ENCODE measurements at regions not wholly inside any gene's neighbourhood (a gene's known extent, or its start where the extent isn't known, plus 50 kb on each side); places are given as distances from the start of the nearest gene placed in this dataset.
"Not testable (repeated sequence)": the region's sequence is repeated elsewhere in the genome, so short reads cannot be mapped to it uniquely, and the experiment has no call there.

DNA sequence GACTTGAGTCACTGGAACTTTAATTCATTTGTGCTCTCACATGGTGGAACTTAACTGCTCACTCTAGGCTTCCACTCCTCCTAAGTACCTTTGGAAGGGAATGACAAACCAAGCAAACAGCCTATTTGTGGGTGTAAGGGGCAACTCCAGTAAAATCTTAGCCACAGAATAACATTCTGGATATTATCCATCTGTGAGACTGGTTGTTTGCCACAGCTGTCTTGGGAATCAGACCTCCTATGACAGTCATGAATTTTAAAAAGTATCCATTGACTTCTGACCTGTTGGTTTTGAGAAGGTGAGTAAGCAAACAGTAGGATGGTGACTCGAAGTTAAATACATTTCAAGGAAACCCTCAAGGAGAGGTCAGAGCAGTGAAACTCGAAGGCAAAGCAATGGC, 147.3 kb upstream of the CDIN1 start:
- DNase-seq: no peak

DNA sequence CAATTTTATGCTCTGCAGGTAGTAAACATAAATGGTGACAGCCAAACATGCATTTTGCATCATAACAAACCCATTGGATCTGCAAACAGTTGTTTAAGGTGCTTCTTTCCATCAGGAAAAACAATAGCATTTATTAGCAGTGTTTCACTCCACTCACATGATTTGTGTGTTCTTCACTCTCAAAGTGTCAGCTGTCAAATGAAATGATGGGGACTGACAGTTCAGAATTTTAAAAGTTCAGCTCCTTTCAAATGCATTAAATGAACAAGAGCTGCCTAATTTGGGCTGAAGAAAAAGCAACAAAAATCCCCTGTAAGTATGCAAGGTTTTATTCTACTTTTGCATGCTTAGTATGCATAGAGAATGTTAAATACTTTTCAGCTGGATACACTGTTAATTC, 145.2 kb upstream of the CDIN1 start:
- DNase-seq: no peak

DNA sequence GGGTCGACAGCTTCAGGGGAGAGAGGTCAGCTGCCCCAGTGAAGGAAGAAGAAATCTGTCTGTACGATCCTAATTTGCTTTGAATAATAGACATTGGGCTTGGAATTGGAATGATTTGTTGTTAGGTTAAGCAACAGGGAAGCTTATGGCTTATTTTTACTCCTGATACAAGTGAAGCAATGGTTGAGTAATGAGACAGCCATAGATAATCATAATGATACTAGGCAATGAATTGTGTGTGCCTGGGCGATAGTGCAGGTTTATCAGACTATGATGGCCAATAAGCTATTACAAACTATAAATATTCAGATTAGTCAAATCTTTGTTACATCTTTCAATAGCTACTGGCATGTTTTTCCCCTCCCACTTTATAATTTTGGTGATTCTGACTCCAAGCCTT, 140.9 kb upstream of the CDIN1 start:
- DNase-seq: no peak

DNA sequence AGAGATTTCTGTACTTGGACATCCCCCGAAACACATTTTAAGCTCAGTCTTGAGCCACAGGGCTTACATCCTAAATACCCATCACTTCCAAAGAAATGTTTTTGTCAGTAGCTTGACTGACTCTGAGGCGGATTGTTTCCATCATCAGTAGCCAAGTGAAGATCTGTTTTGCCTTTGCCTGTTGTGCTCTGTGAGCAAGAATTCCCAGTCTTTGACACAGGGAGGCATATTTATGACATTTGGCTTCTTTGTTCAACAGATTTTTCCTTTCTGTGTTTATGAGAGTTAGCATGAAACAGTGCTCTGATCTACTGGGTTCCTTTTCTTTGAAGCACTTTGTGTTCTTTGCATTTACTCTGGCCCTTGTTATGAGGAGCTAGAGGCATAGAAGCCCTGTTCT, 132.1 kb upstream of the CDIN1 start:
- no peak for DNase-seq

DNA sequence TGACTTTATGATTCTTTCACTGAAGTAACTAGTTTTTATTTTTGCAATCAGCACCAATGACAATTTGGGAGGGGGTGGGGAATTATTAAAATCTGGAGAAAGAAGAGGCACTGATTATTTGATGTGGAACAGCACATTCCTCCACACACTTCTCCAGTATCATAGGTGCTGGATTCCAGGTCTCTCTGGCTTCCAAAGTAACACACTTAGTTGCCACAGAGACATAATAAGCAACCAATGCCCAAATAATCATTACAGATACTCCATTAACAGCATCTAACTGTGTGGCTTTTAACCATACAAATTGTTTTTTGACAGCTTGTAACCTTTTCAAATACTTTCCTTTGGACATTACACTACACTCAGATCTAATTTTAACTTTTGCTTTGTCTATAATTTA, 131.0 kb upstream of the CDIN1 start:
- no peak for DNase-seq

DNA sequence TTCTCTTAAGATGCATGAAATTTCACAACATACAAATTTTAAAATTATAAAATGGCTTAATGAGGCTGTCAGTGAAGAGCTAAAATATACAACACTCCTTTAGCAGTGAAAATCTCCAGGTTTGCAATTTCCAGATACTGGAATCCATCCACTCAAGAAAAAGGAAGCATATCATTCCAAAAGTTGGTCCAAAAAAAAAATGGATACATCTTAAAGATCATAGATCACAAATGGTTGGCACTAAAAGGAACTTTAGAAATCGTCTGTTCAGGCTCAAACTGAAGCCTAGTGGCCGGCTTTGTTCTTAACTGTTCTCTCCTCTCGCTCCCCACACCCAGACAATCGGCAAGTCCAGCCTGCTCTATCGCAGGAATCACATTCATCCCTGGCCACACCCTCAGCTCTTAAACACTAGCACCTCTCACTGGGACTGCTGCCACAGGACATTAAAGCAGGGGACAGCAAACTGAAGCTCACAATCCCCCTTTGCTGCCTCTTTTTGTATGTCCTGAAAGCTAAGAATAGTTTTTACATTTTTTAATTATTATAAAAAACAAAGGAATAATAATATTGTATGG, 130.3 kb upstream of the CDIN1 start:
- DNase-seq: peak; percentile 6

DNA sequence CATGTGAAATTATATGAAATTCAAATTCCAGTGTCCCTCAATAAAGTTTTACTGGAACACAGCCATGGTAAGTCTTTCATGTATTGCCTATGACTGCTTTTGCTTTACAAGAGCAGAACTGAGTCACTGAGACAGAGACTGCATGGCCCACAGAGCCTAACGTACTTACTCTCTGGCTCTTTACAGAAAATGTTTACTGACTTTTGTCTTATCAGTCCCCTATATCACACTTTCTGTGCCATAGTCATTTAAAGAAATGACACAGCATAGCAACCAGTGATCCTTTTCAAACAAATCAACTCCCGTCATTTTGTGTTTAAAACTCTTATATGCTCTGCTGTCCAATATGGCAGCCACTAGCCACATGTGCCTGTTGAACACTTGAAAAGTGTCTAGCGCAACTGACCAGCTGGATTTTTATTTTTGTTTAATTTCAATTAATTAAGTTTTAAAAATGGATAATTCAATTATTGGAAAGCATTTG, 129.7 kb upstream of the CDIN1 start:
- DNase-seq: no peak

DNA sequence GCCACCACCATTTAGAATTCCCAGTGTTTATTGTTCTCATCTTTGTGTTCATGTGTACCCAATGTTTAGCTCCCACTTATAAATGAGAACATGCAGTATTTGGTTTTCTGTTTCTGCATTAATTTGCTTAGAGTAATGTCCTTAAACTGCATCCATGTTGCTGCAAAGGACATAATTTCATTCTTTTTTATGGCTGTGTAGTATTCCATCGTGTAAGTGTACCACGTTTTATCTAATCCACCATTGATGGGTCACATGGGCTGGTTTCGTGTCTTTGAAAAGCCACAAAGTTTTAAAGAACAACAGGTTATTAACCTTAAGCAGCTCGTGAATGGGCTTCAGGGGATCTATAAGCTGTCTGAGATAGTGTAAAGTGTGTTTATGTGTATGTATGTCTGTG, 125.2 kb upstream of the CDIN1 start:
- not testable (repeated sequence) for DNase-seq

DNA sequence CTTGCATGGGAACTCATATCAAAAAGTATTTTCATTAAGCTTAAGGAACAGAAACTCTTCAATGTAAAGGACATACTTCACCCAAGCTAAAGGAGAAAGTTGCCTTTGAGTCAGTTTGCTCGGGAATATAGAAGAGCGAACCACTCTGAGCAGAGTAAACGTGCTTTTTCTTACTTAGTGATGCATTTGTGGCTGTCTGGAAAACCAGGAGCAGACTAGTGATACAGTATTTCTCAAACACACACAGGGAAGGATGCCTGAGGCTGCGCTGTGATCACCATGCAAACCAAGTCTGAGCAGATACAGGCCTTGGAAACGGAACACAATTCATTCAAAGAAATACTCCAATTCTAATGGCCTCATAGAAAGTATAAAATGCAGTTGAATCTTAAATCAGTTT, 121.0 kb upstream of the CDIN1 start:
- no peak for DNase-seq

DNA sequence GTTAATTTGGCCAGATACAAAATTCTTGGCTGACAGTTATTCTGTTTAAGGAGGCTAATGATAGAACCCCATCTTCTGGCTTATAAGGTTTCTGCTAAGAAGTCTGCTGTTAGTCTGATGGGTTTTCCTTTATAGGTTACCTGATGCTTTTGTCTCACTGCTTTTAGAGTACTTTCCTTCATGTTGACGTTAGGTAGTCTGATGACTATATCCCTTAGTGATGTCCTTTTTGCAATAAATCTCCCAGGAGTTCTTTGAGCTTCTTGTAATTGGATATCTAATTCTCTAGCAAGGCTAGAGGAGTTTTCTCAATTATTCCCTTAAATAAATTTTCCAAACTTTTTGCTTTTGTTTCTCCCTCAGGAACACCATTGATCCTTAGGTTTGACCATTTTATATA, 114.1 kb upstream of the CDIN1 start:
- DNase-seq: no peak

DNA sequence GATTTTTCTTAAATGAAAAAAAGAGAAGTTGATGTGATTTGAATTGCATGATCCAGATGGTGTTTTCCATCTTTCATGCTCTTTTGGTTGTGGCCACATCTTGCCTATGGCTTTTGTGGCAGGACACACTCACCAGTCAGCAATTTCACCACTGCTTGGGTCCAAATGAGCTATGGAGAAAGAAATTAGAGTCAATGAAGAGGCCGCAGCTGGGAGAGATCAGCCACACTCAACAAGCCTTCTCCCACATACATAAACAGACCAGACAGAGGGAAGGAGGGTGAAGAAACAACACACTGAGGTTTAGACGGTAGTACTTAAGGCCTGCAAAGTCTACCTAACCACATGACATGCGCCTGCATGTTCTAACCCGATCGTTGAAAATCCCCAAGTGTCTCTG, 110.7 kb upstream of the CDIN1 start:
- DNase-seq: peak; percentile 54

DNA sequence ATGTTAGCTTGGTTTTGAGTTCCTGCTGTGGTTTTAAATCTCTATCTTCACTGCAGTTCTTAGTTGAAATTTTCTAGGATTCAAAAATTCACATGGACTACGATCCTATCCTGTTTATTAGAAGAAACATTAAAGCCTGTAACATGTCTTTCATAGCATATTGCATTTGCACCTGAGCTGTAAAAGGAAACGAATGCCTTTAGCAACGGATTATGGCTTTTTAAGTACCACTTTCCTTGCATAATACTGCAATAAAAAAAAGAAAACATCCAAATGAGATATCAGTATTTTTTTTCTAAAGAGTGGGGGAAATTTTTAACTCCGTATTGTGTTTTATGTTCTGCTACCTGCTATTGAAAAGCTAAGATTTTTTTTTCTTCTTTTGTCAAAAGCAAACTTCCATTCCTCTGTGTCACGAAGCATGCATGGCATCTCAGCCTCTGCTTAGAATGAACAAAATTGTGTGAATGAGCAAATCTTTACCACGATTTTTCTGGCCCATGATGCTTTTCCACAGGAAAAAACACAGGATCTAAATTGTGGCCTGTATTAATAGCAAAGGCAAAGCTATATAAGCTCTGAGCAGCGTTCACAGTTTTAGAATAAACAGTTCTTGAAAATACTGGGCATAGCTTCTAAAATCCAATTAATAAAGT, 110.0 kb upstream of the CDIN1 start:
- DNase-seq: peak; percentile 68

DNA sequence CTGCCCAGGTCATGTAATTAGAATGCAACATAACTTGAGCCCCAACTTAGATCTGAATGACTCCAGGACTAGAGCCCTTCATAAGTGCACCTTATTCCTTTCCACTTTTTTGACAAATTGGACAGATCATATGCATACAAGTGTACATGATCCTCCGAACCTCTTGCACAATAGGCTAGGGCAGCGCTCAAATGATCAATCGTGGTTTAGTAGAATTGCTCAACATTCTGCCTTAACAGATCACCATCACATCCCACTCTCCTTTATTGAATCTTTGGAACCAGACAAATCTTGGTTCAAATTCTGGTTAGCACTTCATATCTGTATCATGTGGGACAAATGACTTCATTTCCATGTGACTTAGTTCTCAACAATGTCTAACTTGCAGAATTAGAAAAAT, 106.8 kb upstream of the CDIN1 start:
- no peak for DNase-seq

DNA sequence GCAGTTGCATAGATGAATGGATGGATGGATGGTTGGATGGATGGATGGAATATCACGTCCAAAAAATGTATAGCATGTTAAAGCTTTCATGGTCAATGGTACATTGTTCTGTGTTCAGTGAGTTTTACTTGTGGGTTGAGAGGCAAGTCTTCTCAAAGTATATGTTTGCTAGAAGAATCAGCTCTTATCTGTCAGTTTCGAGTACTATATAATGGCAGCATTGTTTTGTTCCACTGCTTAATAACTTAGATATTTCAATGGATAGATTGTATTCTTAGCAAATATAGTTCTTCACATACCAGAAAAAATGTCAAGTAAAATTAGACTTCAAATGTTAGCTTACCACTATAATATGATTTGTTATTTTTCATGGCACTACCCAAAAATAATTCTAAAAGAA, 100.9 kb upstream of the CDIN1 start:
- DNase-seq: no peak

DNA sequence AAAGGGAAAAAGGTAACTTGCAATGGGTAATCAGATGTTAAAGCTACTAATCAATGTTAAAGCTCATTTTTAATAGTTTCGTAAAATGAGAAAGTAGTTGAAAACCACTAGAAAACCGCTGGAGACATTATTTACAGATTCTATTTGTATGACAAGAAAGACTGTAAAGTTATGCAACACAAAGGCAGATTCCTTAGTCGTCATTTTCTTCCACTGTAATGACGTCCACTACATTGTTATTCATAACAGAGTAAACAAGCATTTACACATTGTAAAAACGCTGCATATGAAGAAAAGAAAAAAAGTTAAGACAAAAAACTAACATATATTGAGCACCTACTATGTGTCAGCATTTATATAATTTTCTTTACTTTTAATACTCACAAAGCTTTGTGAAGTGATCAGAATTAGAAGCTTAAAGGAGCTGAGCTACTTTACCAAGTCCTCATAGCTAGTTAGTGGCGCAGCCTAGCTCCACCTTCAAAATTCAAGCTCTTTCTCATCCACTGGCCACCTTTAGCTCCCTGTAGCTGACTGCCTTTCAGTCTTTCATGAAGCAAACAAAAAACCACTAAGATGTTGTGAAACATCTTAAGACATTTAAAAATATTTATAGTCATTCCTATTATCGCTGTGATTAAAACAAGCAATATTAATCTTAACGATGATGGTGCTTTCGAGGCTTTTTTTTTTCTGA, 100.1 kb upstream of the CDIN1 start:
- no peak for DNase-seq

DNA sequence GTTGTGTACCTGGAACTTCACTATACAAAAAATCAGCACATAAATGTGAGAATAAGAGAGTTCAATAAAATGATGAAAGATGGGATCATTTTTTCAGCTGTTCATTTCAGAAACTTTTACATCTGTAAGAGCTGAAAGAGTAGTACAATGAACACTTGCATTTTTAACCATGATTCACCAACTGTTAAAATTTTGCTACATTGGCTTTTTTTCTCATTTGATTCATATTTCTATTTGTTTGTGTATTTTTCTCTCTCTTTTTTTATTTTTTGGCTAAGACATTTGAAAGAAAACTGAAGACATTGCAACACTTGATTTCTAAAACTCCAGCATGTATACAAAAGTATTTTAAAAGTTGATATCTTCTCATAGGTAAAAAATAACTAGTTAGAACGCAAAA, 98.3 kb upstream of the CDIN1 start:
- no peak for DNase-seq

DNA sequence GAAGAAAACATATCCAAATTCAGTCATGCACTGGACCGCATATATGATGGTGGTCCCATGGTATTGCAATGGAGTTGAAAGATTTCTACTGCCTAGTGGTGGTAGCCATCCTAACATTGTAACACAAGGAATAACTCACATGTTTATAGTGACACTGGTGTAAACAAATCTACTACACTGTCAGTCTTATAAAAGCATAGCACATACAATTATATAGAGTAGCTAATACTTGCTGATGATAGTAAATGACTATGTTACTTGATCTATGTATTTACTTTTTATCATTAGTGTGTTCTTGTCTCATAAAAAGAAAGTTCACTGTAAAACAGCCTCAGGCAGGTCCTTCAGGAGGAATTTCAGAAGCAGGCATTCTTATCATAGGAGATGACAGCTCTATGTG, 96.0 kb upstream of the CDIN1 start:
- DNase-seq: no peak

DNA sequence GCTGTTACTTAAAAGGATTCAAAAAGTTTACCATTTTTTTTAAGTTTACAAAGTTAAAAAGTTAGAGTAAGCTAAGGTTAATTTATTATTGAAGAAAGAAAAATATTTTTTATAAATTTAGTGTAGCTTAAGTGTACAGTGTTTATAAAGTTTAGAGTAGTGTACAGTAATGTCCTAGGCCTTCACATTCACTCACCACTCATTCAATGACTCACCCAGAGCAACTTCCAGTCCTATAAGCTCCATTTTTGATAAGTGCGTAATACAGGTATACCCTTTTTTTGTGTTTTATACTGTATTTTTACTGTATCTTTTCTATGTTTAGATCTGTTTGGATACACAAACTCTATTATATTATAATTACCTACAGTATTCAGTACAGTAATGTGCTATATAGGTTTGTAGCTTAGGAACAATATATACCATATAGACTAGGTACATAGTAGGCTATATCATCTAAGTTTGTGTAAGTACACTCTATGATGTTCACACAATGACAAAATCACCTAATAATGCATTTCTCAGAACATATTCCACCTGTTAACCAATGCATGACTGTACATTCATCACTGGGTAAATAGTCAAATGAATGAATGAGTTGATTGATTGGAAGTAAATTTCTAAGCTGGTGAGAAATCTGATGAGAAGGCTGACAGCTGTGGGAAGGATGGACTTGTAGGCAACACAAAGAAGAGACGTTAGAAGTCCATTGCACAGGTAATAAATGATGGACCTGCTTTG, 95.2 kb upstream of the CDIN1 start:
- DNase-seq: no peak

DNA sequence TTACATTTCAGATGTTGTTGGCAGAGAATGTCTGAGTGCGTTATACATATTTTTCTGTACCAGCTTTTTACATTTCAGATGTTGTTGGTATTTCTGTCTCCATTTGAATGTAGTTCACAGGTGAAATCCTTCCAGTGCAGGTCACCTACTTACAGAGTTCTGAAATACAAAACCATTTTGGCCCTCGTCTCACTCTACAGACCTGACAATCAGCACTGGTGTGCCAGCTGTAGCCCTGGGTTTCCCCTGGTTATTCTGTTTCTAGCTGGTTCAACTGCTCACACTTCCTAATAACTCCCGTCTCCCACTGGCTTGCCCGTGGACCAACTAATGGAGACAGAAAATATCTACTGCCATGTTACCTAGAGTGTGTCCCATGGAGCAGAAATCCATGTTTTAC, 87.5 kb upstream of the CDIN1 start:
- DNase-seq: no peak

DNA sequence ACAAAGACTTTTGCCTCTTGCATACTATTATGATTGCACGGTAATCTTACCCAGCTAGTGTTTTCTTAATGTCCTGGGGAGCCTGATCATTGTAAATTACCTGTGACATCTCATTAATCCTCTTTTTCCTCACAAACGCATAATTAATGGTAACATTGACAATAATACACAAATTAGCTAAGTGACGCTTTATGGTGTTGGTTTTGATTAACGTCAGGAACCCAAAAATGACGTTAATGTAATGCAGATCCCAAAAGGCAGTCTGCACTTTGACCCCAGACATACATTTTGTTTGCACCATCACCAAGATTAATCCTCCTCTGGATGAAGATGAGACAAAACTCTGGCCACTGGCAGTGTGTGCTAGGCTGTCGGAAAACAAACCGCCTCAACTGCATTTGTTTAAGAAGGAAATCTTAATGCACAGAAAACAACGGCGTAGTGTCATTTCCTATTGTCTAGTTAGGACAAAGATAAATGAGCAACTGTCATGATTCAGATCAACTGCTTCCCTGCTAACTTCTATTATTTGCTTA, 83.9 kb upstream of the CDIN1 start:
- no peak for DNase-seq

DNA sequence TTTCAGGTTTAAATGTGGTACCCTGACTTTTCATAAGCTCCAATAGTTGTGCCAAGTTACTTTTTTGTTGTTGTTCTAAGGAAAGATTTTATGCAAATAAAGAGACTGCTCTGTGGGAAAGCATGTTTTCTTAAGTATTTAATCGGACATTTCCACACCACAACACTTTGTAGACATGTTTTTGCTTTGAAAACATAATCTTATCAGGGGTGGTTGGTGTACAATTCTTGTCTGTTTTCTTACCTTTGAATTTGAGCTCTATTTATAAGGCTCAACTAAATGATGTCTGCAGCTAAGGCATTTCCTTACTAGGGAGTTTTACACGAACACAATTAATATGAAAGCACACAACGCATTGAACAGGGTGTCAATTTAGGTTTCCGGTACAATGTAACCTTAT, 81.5 kb upstream of the CDIN1 start:
- DNase-seq: no peak

DNA sequence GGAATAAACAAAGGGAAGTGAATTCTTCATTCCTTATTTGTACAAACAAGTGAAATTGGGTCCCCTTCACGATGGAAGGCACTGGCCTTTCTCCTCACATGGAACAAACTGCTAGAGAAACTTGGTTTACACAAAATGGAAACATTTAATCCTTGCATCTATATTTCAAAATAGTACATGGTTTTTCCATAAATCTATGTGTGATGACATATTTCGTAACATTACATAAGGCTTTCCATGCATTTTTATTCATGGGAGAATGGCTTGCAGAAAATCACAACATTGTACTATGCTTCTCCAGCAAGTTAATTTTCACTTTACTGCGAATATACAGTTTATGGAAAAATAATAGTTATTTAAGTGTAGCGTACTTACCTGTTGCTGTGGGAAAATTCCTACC, 81.0 kb upstream of the CDIN1 start:
- DNase-seq: no peak

DNA sequence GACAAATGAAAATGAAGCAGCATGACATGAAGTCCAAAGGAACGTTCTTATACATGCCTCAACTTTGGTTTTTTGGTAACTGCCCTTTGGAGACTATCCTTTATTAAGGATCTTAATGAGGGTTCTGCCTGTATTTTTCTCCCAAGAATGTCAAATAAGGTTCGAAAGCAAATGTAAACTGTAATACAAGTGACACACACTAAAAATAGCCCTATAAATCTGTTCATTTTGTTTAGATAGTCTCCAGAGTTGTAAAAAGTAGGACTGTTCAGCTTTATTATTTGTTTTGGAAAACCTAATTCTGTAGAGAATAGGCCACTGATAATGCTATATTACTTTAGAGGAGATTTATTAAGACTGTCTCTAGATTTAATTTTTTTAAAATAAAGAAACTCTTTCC, 80.5 kb upstream of the CDIN1 start:
- DNase-seq: no peak

Data from NCI-H82 (cell line).